HFF-Myc (cell line): ENCODE measurements at regions not wholly inside any gene's neighbourhood (a gene's known extent, or its start where the extent isn't known, plus 50 kb on each side); places are given as distances from the start of the nearest gene placed in this dataset.

ENCODE experiments used
- DNase-seq: peaks from one replicate; pipeline ENCODE4 v3.0.0-alpha.2; 2011; ENCODE audit warnings: low read depth; ENCODE audit errors: extremely low read depth
- H3K4me3 ChIP-seq: replicated peaks from 2 replicates; pipeline ENCODE4 v1.5.1; 2011; ENCODE audit warnings: low read depth, mild to moderate bottlenecking, control low read depth, low read length
- TF ChIP-seq, protein P1 (sequence below): IDR thresholded peaks from 2 replicates; pipeline ENCODE4 v1.5.1; 2012; ENCODE audit warnings: mild to moderate bottlenecking, low read depth, low read length, control low read depth; ENCODE audit errors: missing control alignments

DNA sequence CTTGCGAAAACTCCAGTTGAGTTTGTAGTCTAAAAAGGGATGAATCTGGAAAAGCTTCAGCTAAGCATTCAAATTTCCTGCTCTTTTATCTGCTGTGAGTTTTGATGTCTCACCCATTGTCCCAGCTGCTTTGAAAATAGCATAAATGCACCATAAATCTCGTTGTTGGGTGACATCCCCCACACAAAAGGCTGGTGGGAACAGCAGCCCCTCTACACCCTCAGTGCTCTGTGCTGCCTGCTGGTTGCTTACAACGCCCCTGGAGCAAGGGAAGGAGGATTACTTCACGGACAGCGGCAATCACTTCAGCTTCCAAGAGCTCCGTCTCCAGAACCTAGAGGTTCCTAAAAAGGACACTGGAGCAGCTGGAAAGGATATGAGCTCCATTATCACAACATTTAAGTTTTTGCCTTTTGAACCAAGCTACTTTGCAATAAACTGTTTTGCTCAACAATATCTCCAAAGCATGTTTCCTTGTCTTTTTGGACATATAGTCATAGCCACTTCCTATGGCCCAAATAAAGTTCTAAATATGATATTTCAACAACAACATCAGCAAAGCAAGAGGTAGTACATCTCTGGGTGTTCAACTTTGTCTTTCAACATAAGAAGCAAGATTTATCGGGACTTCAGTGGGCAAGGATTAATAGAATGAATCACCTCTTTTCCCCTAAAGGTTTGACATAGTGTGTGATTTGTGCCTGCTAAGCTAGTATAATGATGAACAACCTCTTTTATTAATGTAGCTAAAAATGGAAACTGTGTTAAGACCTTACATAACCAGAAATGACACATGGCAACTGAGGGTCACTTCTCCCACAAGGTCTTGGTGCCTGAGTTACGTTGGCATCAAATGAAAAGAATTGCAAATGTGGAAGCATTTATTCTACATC, 413.5 kb downstream of the TXNL1 start:
- no peak overlapping the region for H3K4me3 ChIP-seq
- TF ChIP-seq, protein P1, sequence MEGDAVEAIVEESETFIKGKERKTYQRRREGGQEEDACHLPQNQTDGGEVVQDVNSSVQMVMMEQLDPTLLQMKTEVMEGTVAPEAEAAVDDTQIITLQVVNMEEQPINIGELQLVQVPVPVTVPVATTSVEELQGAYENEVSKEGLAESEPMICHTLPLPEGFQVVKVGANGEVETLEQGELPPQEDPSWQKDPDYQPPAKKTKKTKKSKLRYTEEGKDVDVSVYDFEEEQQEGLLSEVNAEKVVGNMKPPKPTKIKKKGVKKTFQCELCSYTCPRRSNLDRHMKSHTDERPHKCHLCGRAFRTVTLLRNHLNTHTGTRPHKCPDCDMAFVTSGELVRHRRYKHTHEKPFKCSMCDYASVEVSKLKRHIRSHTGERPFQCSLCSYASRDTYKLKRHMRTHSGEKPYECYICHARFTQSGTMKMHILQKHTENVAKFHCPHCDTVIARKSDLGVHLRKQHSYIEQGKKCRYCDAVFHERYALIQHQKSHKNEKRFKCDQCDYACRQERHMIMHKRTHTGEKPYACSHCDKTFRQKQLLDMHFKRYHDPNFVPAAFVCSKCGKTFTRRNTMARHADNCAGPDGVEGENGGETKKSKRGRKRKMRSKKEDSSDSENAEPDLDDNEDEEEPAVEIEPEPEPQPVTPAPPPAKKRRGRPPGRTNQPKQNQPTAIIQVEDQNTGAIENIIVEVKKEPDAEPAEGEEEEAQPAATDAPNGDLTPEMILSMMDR: no peak
- DNase-seq: no peak

DNA sequence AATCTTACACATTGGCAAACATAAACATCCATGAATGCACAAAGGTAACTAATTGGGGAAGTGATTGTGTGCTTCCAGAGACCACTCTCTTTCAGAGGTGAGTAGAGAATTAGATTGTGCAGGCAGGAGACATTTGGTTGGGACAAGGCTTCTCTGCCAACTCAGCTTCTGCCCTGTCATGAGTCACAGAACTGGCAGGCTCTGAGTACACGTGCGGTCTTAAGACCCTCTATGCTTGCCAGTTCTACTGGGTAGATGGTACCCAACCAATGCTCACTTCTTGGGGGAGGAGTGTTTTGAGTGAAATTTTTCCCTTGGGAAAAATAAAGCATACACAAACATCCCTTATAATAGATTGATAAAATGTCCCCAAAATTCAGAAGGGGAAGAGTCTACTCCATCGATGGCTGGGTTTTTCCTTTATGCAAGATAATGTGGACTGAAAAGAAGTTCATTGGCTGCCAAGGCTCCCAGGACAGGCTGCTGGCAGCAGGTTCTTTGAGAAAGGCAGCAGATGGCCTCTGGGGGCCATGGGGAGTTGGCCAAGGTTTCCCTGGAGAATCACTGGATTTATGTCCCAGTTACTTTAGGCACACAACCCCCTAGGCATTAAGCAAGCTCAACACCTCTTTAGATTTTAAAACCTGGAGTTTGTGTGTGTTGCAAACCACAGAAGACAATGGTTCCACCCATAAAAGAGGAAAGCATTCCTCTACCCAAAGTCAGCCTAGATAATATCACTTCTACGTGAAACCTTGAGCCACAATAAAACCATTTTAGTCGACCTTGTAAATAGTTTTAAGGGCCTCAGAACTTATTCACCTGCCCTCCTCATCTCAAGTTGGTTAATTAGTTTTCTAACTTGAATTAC, 417.0 kb downstream of the TXNL1 start:
- DNase-seq: no peak
- TF ChIP-seq, protein P1: no peak

DNA sequence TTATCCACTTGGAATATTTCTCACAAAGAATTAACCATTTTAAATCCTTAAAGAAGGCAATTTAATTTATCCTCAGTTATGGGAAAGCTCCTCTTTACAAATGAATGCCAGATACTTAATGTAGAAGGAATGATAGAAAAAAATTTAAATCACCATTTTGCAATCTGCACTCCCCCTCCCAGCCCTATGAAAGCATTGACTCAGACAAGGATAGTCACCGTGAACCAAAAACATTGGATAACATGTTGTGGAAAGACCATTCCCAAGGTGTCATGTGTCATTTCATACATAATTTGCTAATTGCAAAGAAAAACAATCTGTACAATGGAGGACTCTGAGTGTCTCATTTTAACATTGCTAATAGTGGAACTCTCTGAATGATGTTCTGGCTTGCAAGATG, 421.0 kb downstream of the TXNL1 start:
- no peak overlapping the region for H3K4me3 ChIP-seq
- TF ChIP-seq, protein P1: no peak
- no peak for DNase-seq

More for the DNA sequence above, 417.0 kb downstream of the TXNL1 start:
- no peak overlapping the region for H3K4me3 ChIP-seq

DNA sequence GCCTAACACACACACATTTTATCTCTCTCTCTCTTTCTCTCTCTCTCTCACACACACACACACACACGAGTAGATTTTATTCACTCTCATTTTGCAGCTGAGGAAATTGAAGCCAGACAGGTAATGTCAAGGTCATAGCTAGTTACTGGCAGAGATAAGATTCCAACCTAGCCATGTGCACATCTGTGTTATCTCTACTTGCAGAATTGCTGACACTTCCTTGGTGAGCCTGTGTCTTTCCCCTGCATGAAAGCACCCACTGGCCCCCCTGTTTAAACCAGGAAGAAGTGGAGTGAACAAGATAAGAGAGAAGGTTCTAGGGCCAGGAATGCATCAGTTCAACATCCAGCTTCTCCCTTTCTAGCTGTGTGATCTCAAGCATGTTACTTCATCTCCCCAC, 423.7 kb downstream of the TXNL1 start:
- no peak overlapping the region for H3K4me3 ChIP-seq
- TF ChIP-seq, protein P1: no peak
- no peak for DNase-seq

DNA sequence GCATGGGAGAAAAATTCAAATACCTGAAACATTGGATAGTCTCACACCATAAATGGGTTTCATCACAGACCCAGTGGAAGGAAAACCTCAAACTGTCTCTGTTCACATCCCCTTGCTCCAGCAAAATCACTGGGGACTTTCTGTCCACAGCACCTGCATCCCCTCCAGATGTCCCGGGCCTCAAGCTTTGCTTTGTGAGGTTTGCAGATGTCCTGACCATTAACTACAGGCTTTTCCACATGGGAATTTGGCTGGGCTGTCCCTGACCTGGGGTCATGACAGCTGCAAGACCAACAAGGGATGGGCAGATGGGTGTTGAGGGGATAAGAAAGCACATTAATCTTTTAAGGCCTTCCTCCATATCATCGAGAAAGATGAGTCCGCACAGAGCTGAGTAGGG, 427.9 kb downstream of the TXNL1 start:
- H3K4me3 ChIP-seq: no peak overlapping the region
- TF ChIP-seq, protein P1: no peak
- DNase-seq: no peak

DNA sequence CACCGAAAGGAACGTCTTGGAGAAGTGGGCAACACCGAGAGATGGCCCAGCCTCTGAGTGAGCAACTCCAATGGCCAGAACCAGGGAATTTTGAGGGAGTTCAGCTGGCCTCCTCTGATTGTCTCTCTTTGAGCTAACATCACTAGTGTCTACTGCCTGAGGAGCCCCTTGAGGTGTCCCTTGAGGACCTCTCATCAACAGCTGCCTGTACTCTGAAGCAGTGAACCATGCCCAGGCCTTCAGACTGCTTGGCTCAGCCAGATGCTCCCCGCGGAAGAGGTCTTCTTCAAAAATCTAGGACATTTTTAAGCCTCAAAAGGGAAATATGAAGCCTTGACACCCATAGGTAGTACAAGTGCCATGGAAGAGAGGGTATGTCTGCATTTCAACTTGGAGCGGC, 430.4 kb downstream of the TXNL1 start:
- TF ChIP-seq, protein P1: no peak
- no peak for DNase-seq
- no peak overlapping the region for H3K4me3 ChIP-seq
